DND-41 (cell line): ENCODE measurements at regions not wholly inside any gene's neighbourhood (a gene's known extent, or its start where the extent isn't known, plus 50 kb on each side); places are given as distances from the start of the nearest gene placed in this dataset.

Experiments used
- EZH2 ChIP-seq: IDR thresholded peaks from 3 replicates; pipeline ENCODE4 v1.6.1; 2012; ENCODE audit warnings: borderline replicate concordance, low read depth, mild to moderate bottlenecking, moderate library complexity, low read length, inconsistent platforms; ENCODE audit not compliant: severe bottlenecking
- TF ChIP-seq, protein P1 (sequence below): IDR thresholded peaks from 2 replicates; pipeline ENCODE4 v1.5.1; 2012; ENCODE audit warnings: borderline replicate concordance, low read length, moderate library complexity, mild to moderate bottlenecking; ENCODE audit not compliant: poor library complexity, severe bottlenecking; ENCODE audit errors: extremely low read depth

DNA sequence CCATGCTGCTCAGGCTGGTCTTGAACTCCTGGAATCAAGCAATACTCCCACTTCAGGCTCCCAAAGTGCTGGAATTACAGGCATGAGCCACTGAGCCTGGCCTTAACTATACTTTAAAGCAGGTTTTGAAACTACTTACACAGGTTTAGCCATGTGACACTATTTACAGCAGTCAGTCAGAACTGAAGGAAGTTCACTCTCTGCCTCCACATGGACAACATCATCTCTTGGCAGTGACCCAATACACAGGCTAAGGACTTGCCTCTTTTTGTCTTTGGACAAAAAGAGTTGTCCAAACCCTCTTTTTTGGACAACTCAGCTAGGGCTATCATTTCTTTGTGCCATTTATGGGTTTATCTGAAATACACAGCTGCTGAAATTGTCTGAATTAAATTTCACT, 89.0 kb upstream of the CLDN10 start:
- TF ChIP-seq, protein P1, sequence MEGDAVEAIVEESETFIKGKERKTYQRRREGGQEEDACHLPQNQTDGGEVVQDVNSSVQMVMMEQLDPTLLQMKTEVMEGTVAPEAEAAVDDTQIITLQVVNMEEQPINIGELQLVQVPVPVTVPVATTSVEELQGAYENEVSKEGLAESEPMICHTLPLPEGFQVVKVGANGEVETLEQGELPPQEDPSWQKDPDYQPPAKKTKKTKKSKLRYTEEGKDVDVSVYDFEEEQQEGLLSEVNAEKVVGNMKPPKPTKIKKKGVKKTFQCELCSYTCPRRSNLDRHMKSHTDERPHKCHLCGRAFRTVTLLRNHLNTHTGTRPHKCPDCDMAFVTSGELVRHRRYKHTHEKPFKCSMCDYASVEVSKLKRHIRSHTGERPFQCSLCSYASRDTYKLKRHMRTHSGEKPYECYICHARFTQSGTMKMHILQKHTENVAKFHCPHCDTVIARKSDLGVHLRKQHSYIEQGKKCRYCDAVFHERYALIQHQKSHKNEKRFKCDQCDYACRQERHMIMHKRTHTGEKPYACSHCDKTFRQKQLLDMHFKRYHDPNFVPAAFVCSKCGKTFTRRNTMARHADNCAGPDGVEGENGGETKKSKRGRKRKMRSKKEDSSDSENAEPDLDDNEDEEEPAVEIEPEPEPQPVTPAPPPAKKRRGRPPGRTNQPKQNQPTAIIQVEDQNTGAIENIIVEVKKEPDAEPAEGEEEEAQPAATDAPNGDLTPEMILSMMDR = no peak
- no peak for TF ChIP-seq EZH2
